ENCODE measurements at regions not wholly inside any gene's neighbourhood (a gene's known extent, or its start where the extent isn't known, plus 50 kb on each side); places are given as distances from the start of the nearest gene placed in this dataset.

GRCh38 chr2:210899131-210899530 is 342.7 kb downstream of the CPS1 start:
- no peaks in the 10 kb centered on the region for H3K36me3 ChIP-seq (ENCODE audit: control insufficient read depth, insufficient read depth, low read length)
- WGBS (ENCODE audit: insufficient coverage): no CpG with 5 or more reads among the region's 3 CpGs
- DNase-seq: no peak

DNA sequence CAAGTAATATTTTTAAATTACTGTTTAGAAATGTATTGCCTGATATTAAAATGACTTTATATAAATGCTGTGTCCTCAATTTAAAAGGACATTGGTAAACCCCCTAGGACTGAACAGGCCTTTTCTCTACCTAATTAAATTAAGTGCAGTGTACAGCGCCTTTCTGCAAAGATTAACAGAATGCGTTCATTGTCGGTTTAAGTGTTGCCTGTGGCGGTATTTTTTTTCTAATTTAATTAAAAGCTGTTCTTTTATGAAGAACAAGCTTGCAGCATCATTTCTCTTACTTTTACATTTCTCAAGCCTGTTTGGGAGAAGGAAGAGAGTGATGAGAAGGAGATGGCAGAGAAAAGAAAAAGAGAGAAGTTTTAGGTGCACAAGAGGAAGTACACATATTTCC is 344.9 kb downstream of the CPS1 start:
- Histone ChIP-seq H3K27ac (ENCODE audit: low read length) (no peak overlapping the region), H3K27me3 (ENCODE audit: control insufficient read depth, insufficient read depth, low read length) (no peaks in the 10 kb centered on the region), H3K9me3 (replicated peaks; ENCODE audit: control insufficient read depth, low read depth, low read length) (no peaks in the 10 kb centered on the region), H3K4me1 (ENCODE audit: control insufficient read depth, insufficient read depth, low read length) (no peaks in the 10 kb centered on the region), H3K4me3 (ENCODE audit: low read length) (no peak overlapping the region), H3K36me3 (ENCODE audit: control insufficient read depth, insufficient read depth, low read length) (no peaks in the 10 kb centered on the region)
- no peak for DNase-seq
- no CpG with 5 or more reads among the region's 4 CpGs for WGBS (ENCODE audit: insufficient coverage)

More at GRCh38 chr2:210899131-210899530, 342.7 kb downstream of the CPS1 start:
- Histone ChIP-seq H3K27ac (ENCODE audit: low read length) (no peak overlapping the region), H3K27me3 (ENCODE audit: control insufficient read depth, insufficient read depth, low read length) (no peaks in the 10 kb centered on the region), H3K4me1 (ENCODE audit: control insufficient read depth, insufficient read depth, low read length) (no peaks in the 10 kb centered on the region), H3K9me3 (replicated peaks; ENCODE audit: control insufficient read depth, low read depth, low read length) (no peaks in the 10 kb centered on the region), H3K4me3 (ENCODE audit: low read length) (no peak overlapping the region)

- no peaks in the 10 kb centered on the region for H3K4me1 ChIP-seq (ENCODE audit: control insufficient read depth, insufficient read depth, low read length)
- H3K9me3 ChIP-seq (replicated peaks; ENCODE audit: control insufficient read depth, low read depth, low read length): no peaks in the 10 kb centered on the region
- H3K27ac ChIP-seq (ENCODE audit: low read length): no peak overlapping the region
- DNase-seq: no peak
- H3K27me3 ChIP-seq (ENCODE audit: control insufficient read depth, insufficient read depth, low read length): no peaks in the 10 kb centered on the region
- H3K4me3 ChIP-seq (ENCODE audit: low read length): no peak overlapping the region
- WGBS (ENCODE audit: insufficient coverage): no CpG with 5 or more reads among the region's 6 CpGs
- no peaks in the 10 kb centered on the region for H3K36me3 ChIP-seq (ENCODE audit: control insufficient read depth, insufficient read depth, low read length)
Observed at GRCh38 chr2:210912779-210913178, 356.4 kb downstream of the CPS1 start.

- no peaks in the 10 kb centered on the region for H3K9me3 ChIP-seq (replicated peaks; ENCODE audit: control insufficient read depth, low read depth, low read length)
- H3K27me3 ChIP-seq (ENCODE audit: control insufficient read depth, insufficient read depth, low read length): no peaks in the 10 kb centered on the region
- no peak overlapping the region for H3K27ac ChIP-seq (ENCODE audit: low read length)
- no peaks in the 10 kb centered on the region for H3K36me3 ChIP-seq (ENCODE audit: control insufficient read depth, insufficient read depth, low read length)
- no peaks in the 10 kb centered on the region for H3K4me1 ChIP-seq (ENCODE audit: control insufficient read depth, insufficient read depth, low read length)
- peak; percentile 44 for DNase-seq
- no peak overlapping the region for H3K4me3 ChIP-seq (ENCODE audit: low read length)
- no CpG with 5 or more reads among the region's 2 CpGs for WGBS (ENCODE audit: insufficient coverage)
Observed at GRCh38 chr2:210913461-210913860, 357.1 kb downstream of the CPS1 start.

GRCh38 chr2:210915912-210916311 is 359.5 kb downstream of the CPS1 start:
- no CpG with 5 or more reads among the region's 1 CpG for WGBS (ENCODE audit: insufficient coverage)
- Histone ChIP-seq H3K4me3 (ENCODE audit: low read length) (no peak overlapping the region), H3K4me1 (ENCODE audit: control insufficient read depth, insufficient read depth, low read length) (no peaks in the 10 kb centered on the region), H3K27ac (ENCODE audit: low read length) (no peak overlapping the region), H3K9me3 (replicated peaks; ENCODE audit: control insufficient read depth, low read depth, low read length) (no peaks in the 10 kb centered on the region), H3K27me3 (ENCODE audit: control insufficient read depth, insufficient read depth, low read length) (no peaks in the 10 kb centered on the region), H3K36me3 (ENCODE audit: control insufficient read depth, insufficient read depth, low read length) (no peaks in the 10 kb centered on the region)
- DNase-seq: no peak

GRCh38 chr2:210917465-210917864 is 361.1 kb downstream of the CPS1 start:
- H3K36me3 ChIP-seq (ENCODE audit: control insufficient read depth, insufficient read depth, low read length): no peaks in the 10 kb centered on the region
- no peak for DNase-seq
- no peaks in the 10 kb centered on the region for H3K27me3 ChIP-seq (ENCODE audit: control insufficient read depth, insufficient read depth, low read length)
- WGBS (ENCODE audit: insufficient coverage): 0% methylated on average over 1 of the region's 4 CpGs
- no peak overlapping the region for H3K4me3 ChIP-seq (ENCODE audit: low read length)
- H3K4me1 ChIP-seq (ENCODE audit: control insufficient read depth, insufficient read depth, low read length): no peaks in the 10 kb centered on the region
- H3K27ac ChIP-seq (ENCODE audit: low read length): no peak overlapping the region
- peaks cover 2% of the 10 kb centered on the region for H3K9me3 ChIP-seq (replicated peaks; ENCODE audit: control insufficient read depth, low read depth, low read length)

DNA sequence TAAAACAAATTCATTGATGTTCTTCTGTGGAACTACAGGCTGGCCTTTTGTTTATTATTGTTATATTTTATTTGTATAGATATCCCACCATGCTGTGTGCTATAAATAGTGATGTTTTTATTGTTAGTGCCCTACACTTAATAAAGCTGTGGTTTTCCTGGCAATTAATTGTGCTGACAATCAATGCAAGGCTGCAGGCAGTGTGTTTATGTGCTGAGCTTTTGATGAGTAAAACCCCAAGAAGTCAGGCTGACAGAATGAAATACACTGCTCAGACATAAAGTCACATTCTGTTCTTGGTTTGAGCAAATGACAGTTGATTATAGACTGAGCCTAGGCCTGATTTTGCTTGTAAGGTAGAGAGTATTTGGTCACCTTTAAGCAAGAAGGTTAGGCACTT is 362.7 kb downstream of the CPS1 start:
- no peak for DNase-seq
- Histone ChIP-seq H3K27me3 (ENCODE audit: control insufficient read depth, insufficient read depth, low read length) (no peaks in the 10 kb centered on the region), H3K4me3 (ENCODE audit: low read length) (no peak overlapping the region), H3K9me3 (replicated peaks; ENCODE audit: control insufficient read depth, low read depth, low read length) (peaks cover 2% of the 10 kb centered on the region), H3K36me3 (ENCODE audit: control insufficient read depth, insufficient read depth, low read length) (no peaks in the 10 kb centered on the region), H3K4me1 (ENCODE audit: control insufficient read depth, insufficient read depth, low read length) (no peaks in the 10 kb centered on the region), H3K27ac (ENCODE audit: low read length) (no peak overlapping the region)

DNA sequence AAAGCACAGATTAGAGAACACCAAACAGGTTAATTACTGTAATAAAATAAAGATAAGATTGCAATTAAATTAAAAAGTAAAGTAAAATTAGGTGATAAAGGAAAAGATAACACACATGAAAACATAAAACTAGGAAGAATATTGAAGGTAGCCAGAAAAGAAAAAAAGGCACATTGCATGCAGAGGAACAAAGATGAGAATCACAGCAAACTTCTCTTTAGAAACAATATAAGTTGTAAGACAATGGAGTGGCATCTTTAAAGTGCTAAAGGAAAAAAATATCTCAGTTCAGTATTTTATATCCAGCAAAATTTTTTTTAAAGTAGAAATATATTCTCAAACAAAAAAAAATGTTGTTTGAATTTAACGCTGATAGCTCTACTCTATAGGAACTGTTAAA is 366.0 kb downstream of the CPS1 start:
- Histone ChIP-seq H3K4me3 (ENCODE audit: low read length) (no peak overlapping the region), H3K27me3 (ENCODE audit: control insufficient read depth, insufficient read depth, low read length) (no peaks in the 10 kb centered on the region), H3K27ac (ENCODE audit: low read length) (no peak overlapping the region), H3K4me1 (ENCODE audit: control insufficient read depth, insufficient read depth, low read length) (no peaks in the 10 kb centered on the region), H3K36me3 (ENCODE audit: control insufficient read depth, insufficient read depth, low read length) (no peaks in the 10 kb centered on the region), H3K9me3 (replicated peaks; ENCODE audit: control insufficient read depth, low read depth, low read length) (peaks cover 2% of the 10 kb centered on the region)
- no CpG with 5 or more reads among the region's 1 CpG for WGBS (ENCODE audit: insufficient coverage)
- no peak for DNase-seq

DNA sequence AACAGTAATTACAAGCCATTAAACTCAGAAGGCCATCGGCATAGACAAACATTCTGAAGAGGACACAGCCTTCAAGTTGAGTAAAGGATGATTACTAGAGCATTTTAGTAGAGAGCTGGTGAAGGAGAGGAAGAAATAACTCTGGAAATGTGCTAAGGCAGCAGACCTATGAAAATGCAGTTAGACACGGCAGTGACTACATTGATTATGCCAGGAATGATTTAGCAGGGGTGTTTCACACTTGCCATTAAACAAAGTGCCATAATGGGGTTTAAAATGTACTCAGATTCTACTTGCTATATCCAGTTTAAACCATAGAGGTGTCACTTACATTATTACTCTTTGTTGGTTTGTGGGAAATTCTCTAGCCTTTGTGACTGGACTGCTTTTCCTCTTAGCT is 372.3 kb downstream of the CPS1 start:
- 77% methylated on average over 2 of the region's 2 CpGs for WGBS (ENCODE audit: insufficient coverage)
- DNase-seq: no peak
- H3K4me3 ChIP-seq (ENCODE audit: low read length): no peak overlapping the region
- H3K27me3 ChIP-seq (ENCODE audit: control insufficient read depth, insufficient read depth, low read length): no peaks in the 10 kb centered on the region
- H3K4me1 ChIP-seq (ENCODE audit: control insufficient read depth, insufficient read depth, low read length): no peaks in the 10 kb centered on the region
- no peak overlapping the region for H3K27ac ChIP-seq (ENCODE audit: low read length)
- no peaks in the 10 kb centered on the region for H3K9me3 ChIP-seq (replicated peaks; ENCODE audit: control insufficient read depth, low read depth, low read length)
- H3K36me3 ChIP-seq (ENCODE audit: control insufficient read depth, insufficient read depth, low read length): no peaks in the 10 kb centered on the region

DNA sequence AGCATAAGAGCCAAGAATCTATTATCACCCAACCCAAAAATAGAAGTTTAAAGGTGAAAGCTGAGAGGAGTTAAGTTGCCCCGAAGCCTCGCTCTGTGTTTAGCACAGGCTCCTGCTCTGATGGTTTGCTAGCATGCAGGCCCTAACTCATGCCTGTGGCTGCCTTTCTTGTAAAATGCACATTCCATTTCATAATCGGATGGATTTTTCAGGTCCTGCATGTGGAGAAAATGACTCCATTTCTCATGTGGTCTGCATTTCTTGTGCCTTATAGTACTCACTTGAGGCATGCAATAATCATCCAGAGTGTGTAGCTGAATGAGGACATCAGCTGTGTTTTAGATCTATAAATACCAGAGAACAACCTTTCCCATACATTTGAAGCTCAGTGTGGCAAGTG is 381.8 kb downstream of the CPS1 start:
- Histone ChIP-seq H3K4me3 (ENCODE audit: low read length) (no peak overlapping the region), H3K36me3 (ENCODE audit: control insufficient read depth, insufficient read depth, low read length) (no peaks in the 10 kb centered on the region), H3K27ac (ENCODE audit: low read length) (no peak overlapping the region), H3K9me3 (replicated peaks; ENCODE audit: control insufficient read depth, low read depth, low read length) (peaks cover 2% of the 10 kb centered on the region), H3K27me3 (ENCODE audit: control insufficient read depth, insufficient read depth, low read length) (no peaks in the 10 kb centered on the region), H3K4me1 (ENCODE audit: control insufficient read depth, insufficient read depth, low read length) (no peaks in the 10 kb centered on the region)
- WGBS (ENCODE audit: insufficient coverage): no CpG with 5 or more reads among the region's 3 CpGs
- DNase-seq: peak; percentile 73

DNA sequence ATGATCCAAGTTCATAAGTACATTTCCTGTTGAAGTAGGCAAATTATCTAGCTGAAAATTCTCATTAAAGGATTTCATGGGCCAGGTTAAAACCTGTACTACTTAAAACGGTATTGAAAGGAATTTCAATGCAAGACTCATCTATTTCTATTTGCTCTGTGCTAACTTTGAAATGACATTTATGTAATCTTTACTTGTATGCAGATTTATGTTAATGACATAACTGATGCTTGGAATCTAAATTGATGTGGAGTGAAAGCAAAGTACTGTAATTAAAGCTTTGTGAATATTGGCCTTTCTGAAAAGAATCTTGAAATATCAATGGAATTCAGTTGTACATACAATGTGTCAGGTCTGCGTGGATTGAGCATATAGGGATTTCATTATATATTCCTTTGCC is 390.0 kb downstream of the CPS1 start:
- WGBS (ENCODE audit: insufficient coverage): no CpG with 5 or more reads among the region's 2 CpGs
- H3K4me1 ChIP-seq (ENCODE audit: control insufficient read depth, insufficient read depth, low read length): no peaks in the 10 kb centered on the region
- H3K4me3 ChIP-seq (ENCODE audit: low read length): no peak overlapping the region
- no peak overlapping the region for H3K27ac ChIP-seq (ENCODE audit: low read length)
- no peaks in the 10 kb centered on the region for H3K27me3 ChIP-seq (ENCODE audit: control insufficient read depth, insufficient read depth, low read length)
- H3K36me3 ChIP-seq (ENCODE audit: control insufficient read depth, insufficient read depth, low read length): no peaks in the 10 kb centered on the region
- DNase-seq: no peak
- H3K9me3 ChIP-seq (replicated peaks; ENCODE audit: control insufficient read depth, low read depth, low read length): no peaks in the 10 kb centered on the region

All from muscle of leg (tissue), 3 donors.